ENCODE measurements at regions not wholly inside any gene's neighbourhood (a gene's known extent, or its start where the extent isn't known, plus 50 kb on each side); places are given as distances from the start of the nearest gene placed in this dataset.
A peak's percentile ranks its signal among the peaks of the same experiment; 100 is the strongest.
"Not testable (repeated sequence)": the region's sequence is repeated elsewhere in the genome, so short reads cannot be mapped to it uniquely, and the experiment has no call there.

GRCh38 chr6:11384531-11385309 lies 152.3 kb upstream of the NEDD9 start:
- no peak for DNase-seq (ENCODE audit: low spot score)

GRCh38 chr6:11381801-11382513 lies 149.5 kb upstream of the NEDD9 start:
- no peak for DNase-seq (ENCODE audit: low spot score)

GRCh38 chr6:11380969-11381744 lies 148.7 kb upstream of the NEDD9 start:
- no peak for DNase-seq (ENCODE audit: low spot score)

GRCh38 chr6:11380549-11380948 lies 148.1 kb upstream of the NEDD9 start:
- no peak for DNase-seq (ENCODE audit: low spot score)

GRCh38 chr6:11379805-11380204 lies 147.3 kb upstream of the NEDD9 start:
- no peak for DNase-seq (ENCODE audit: low spot score)

- no peak for DNase-seq (ENCODE audit: low spot score)
These were observed 146.2 kb upstream of the NEDD9 start for GRCh38 chr6:11378639-11379038.

GRCh38 chr6:11374036-11375010 lies 141.9 kb upstream of the NEDD9 start:
- DNase-seq (ENCODE audit: low spot score), result no peak

- no peak for DNase-seq (ENCODE audit: low spot score)
These were observed 140.7 kb upstream of the NEDD9 start for GRCh38 chr6:11373208-11373607.

GRCh38 chr6:11372186-11372790 lies 139.8 kb upstream of the NEDD9 start:
- not testable (repeated sequence) for DNase-seq (ENCODE audit: low spot score)

GRCh38 chr6:11370191-11371018 lies 137.9 kb upstream of the NEDD9 start:
- no peak for DNase-seq (ENCODE audit: low spot score)

GRCh38 chr6:11368760-11369159 lies 136.3 kb upstream of the NEDD9 start:
- DNase-seq (ENCODE audit: low spot score), result no peak

- DNase-seq (ENCODE audit: low spot score), result no peak
These were observed 135.8 kb upstream of the NEDD9 start for GRCh38 chr6:11368264-11368663.

GRCh38 chr6:11367638-11368199 lies 135.3 kb upstream of the NEDD9 start:
- peak; percentile 14 for DNase-seq (ENCODE audit: low spot score)

- no peak for DNase-seq (ENCODE audit: low spot score)
These were observed 134.6 kb upstream of the NEDD9 start for GRCh38 chr6:11366934-11367637.

GRCh38 chr6:11366183-11366933 lies 133.9 kb upstream of the NEDD9 start:
- DNase-seq (ENCODE audit: low spot score), result no peak

GRCh38 chr6:11364971-11365397 lies 132.5 kb upstream of the NEDD9 start:
- no peak for DNase-seq (ENCODE audit: low spot score)

- no peak for DNase-seq (ENCODE audit: low spot score)
These were observed 131.6 kb upstream of the NEDD9 start for GRCh38 chr6:11363881-11364576.

- no peak for DNase-seq (ENCODE audit: low spot score)
These were observed 130.1 kb upstream of the NEDD9 start for GRCh38 chr6:11362564-11362963.
